MM.1S (cell line): ENCODE measurements at regions not wholly inside any gene's neighbourhood (a gene's known extent, or its start where the extent isn't known, plus 50 kb on each side); places are given as distances from the start of the nearest gene placed in this dataset.

Source experiments
- CTCF ChIP-seq: fragments of 300-600 bp; sonication (generic); IDR thresholded peaks from 2 replicates; pipeline ENCODE4 v1.5.1; 2016; ENCODE audit warnings: antibody characterized with exemption, low read length, mixed read lengths
- EZH2phosphoT487 ChIP-seq: fragments of 300-600 bp; sonication (generic); IDR thresholded peaks from 2 replicates; pipeline ENCODE4 v1.6.1; 2018; ENCODE audit warnings: antibody characterized with exemption, low read length

GRCh38 chr18:24919181-24919797 lies 432.7 kb downstream of the ZNF521 start:
- TF ChIP-seq EZH2phosphoT487 = no peak
- no peak for TF ChIP-seq CTCF
